ENCODE measurements at regions not wholly inside any gene's neighbourhood (a gene's known extent, or its start where the extent isn't known, plus 50 kb on each side); places are given as distances from the start of the nearest gene placed in this dataset.

GRCh38 chr6:43895656-43896328, 125.8 kb downstream of the VEGFA start:
- no peak for TF ChIP-seq CTCF (IDR thresholded peaks at IDR 0.05)
- H3K9me3 ChIP-seq = no peaks in the 10 kb centered on the region
- no peaks in the 10 kb centered on the region for H3K27me3 ChIP-seq (replicated peaks; ENCODE audit: insufficient read depth)
- H3K4me3 ChIP-seq = no peak overlapping the region
- DNase-seq (ENCODE audit: low spot score) (no peak), ATAC-seq (ENCODE audit: insufficient number of reproducible peaks, low FRiP score, low read depth) (no peak)
- no peak overlapping the region for H3K27ac ChIP-seq
- no peaks in the 10 kb centered on the region for H3K36me3 ChIP-seq
- no peaks in the 10 kb centered on the region for H3K4me1 ChIP-seq (ENCODE audit: control insufficient read depth in 1 of 2, low read depth in 2 of 2)

- Histone ChIP-seq H3K27me3 (replicated peaks; ENCODE audit: insufficient read depth) (no peaks in the 10 kb centered on the region), H3K4me3 (no peak overlapping the region), H3K27ac (no peak overlapping the region), H3K9me3 (no peaks in the 10 kb centered on the region), H3K4me1 (ENCODE audit: control insufficient read depth in 1 of 2, low read depth in 2 of 2) (no peaks in the 10 kb centered on the region), H3K36me3 (no peaks in the 10 kb centered on the region)
- DNase-seq (ENCODE audit: low spot score) (no peak), ATAC-seq (ENCODE audit: insufficient number of reproducible peaks, low FRiP score, low read depth) (no peak)
- no peak for TF ChIP-seq CTCF (IDR thresholded peaks at IDR 0.05)
These were observed 123.1 kb downstream of the VEGFA start for GRCh38 chr6:43893073-43893472.

GRCh38 chr6:43891072-43891870, 121.3 kb downstream of the VEGFA start:
- TF ChIP-seq CTCF (IDR thresholded peaks at IDR 0.05) = no peak

GRCh38 chr6:43890197-43891062, 120.4 kb downstream of the VEGFA start:
- DNase-seq (ENCODE audit: low spot score) = no peak
- no peak for TF ChIP-seq CTCF (IDR thresholded peaks at IDR 0.05)
- Histone ChIP-seq H3K36me3 (no peaks in the 10 kb centered on the region), H3K27ac (no peak overlapping the region), H3K27me3 (replicated peaks; ENCODE audit: insufficient read depth) (no peaks in the 10 kb centered on the region), H3K4me3 (no peak overlapping the region), H3K4me1 (ENCODE audit: control insufficient read depth in 1 of 2, low read depth in 2 of 2) (no peaks in the 10 kb centered on the region), H3K9me3 (no peaks in the 10 kb centered on the region)
- no peak for ATAC-seq (ENCODE audit: insufficient number of reproducible peaks, low FRiP score, low read depth)

More at GRCh38 chr6:43891072-43891870, 121.3 kb downstream of the VEGFA start:
- no peaks in the 10 kb centered on the region for H3K27me3 ChIP-seq (replicated peaks; ENCODE audit: insufficient read depth)
- ATAC-seq (ENCODE audit: insufficient number of reproducible peaks, low FRiP score, low read depth) = no peak
- no peaks in the 10 kb centered on the region for H3K9me3 ChIP-seq
- no peak overlapping the region for H3K27ac ChIP-seq
- no peak for DNase-seq (ENCODE audit: low spot score)
- H3K4me3 ChIP-seq = no peak overlapping the region
- no peaks in the 10 kb centered on the region for H3K4me1 ChIP-seq (ENCODE audit: control insufficient read depth in 1 of 2, low read depth in 2 of 2)
- H3K36me3 ChIP-seq = no peaks in the 10 kb centered on the region
